ENCODE measurements at regions not wholly inside any gene's neighbourhood (a gene's known extent, or its start where the extent isn't known, plus 50 kb on each side); places are given as distances from the start of the nearest gene placed in this dataset.

- no peak for DNase-seq (ENCODE audit: low read depth, low spot score)
These were observed 1066.0 kb upstream of the ADGRL3 start for GRCh38 chr4:60134099-60134498.

DNA sequence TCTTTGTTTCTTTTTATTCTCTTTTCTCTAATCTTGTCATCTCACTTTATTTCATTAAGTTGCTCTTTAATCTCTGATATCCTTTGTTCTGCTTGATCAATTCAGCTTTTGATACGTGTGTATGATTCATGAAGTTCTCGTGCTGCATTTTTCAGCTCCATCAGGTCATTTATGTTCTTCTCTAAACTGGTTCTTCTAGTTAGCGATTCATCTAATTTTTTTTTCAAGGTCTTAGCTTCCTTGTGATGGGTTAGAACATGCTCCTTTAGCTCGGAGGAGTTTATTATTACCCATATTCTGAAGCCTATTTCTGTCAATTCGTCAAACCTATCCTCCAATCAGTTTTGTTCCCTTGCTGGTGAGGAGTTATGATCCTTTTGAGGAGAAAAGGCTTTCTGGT is 1045.0 kb upstream of the ADGRL3 start:
- DNase-seq (ENCODE audit: low read depth, low spot score) = no peak

GRCh38 chr4:60173103-60173502 is 1027.0 kb upstream of the ADGRL3 start:
- DNase-seq (ENCODE audit: low read depth, low spot score) = no peak

GRCh38 chr4:60173718-60174117 is 1026.4 kb upstream of the ADGRL3 start:
- no peak for DNase-seq (ENCODE audit: low read depth, low spot score)

DNA sequence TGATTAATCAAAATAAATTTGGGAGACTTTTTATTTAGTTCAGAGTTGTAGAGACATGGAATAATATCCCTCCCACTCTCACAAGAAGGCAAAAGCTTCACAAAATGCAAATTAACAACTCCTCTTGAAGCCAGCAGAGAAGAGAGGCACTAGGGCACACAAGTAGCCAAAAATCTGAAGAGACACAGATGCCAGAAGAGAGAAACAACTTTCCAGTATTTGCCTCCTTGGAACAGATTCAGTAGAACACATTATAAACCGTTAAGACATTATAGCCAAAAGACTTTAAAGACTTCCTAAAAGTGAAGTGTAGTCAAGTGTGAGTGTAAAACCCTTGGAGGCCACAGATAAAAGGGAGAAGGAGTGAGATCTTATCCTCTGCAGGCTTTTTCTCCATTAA is 1024.9 kb upstream of the ADGRL3 start:
- no peak for DNase-seq (ENCODE audit: low read depth, low spot score)

DNA sequence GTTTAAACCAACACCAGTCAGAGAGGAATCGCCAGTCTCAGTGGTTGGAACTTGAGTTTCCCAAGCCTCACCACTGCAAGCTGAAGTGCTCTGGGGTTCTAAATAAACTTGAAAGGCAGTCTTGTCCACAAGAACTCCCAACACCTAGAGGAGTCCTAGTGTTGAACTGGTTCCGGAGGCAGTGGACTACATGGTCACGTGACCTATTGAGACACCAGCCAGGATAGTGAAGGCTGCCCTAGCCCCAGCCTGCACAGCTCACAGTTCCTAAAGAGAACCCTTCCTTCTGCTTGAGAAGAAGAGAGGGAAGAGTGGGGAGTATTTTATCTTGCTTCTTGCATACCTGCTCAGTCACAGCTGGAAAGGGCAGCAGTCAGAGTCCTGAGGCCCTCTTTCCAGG is 1012.7 kb upstream of the ADGRL3 start:
- DNase-seq (ENCODE audit: low read depth, low spot score) = no peak

GRCh38 chr4:60189286-60189685 is 1010.8 kb upstream of the ADGRL3 start:
- no peak for DNase-seq (ENCODE audit: low read depth, low spot score)

- DNase-seq (ENCODE audit: low read depth, low spot score) = no peak
These were observed 1005.9 kb upstream of the ADGRL3 start for GRCh38 chr4:60194214-60194613.

DNA sequence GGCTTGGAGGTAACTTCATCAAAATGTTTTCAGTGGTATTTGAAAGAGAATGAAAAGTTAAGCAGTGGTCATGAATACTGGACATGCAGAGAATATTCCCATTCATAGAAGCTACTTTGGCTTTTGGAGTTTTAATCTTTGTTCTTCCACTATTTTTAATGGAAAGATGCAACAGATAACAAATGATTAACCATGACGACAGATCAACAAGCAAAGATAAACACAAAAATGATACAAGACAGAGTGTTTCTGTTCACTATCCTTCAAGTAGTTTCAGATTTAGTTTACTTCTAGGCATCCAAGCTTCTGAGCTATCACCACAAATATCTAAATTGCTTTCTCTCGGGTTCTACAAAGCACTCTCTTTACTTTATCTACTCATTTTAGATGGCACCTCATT is 1004.9 kb upstream of the ADGRL3 start:
- no peak for DNase-seq (ENCODE audit: low read depth, low spot score)

DNA sequence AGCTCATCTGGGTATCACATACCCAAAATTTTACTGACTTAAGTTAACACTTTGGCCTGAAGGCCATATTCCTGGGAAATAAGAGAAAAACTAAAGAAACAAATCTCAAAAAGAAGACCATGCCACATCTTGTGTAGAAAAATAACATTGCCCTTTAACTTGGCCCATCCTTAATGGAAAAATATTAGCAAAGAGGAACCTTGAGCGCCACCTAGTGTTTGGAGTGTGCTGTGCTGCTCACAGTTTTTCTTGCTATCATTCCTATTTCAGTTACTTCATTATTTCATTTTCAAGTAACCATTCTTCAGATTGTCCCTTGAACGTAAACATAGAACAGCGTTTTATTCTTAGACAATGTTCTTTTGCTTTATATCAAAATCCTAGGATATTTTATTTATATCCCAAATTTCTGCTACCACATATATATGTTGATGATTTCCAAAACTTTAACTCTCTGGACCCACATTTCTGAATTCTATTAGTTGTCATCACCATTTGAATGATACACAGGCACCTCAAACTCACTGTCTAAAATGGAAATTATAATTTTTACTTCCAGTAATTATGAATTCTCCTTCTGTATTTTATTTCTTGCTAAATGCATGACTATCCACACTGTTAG is 999.0 kb upstream of the ADGRL3 start:
- DNase-seq (ENCODE audit: low read depth, low spot score) = peak; percentile 20

- DNase-seq (ENCODE audit: low read depth, low spot score) = no peak
These were observed 990.5 kb upstream of the ADGRL3 start for GRCh38 chr4:60209588-60209987.

- DNase-seq (ENCODE audit: low read depth, low spot score) = no peak
These were observed 984.2 kb upstream of the ADGRL3 start for GRCh38 chr4:60215906-60216305.

GRCh38 chr4:60216752-60217151 is 983.4 kb upstream of the ADGRL3 start:
- DNase-seq (ENCODE audit: low read depth, low spot score) = peak; percentile 31

GRCh38 chr4:60221866-60222265 is 978.3 kb upstream of the ADGRL3 start:
- no peak for DNase-seq (ENCODE audit: low read depth, low spot score)

- DNase-seq (ENCODE audit: low read depth, low spot score) = no peak
These were observed 976.8 kb upstream of the ADGRL3 start for GRCh38 chr4:60223208-60223923.

DNA sequence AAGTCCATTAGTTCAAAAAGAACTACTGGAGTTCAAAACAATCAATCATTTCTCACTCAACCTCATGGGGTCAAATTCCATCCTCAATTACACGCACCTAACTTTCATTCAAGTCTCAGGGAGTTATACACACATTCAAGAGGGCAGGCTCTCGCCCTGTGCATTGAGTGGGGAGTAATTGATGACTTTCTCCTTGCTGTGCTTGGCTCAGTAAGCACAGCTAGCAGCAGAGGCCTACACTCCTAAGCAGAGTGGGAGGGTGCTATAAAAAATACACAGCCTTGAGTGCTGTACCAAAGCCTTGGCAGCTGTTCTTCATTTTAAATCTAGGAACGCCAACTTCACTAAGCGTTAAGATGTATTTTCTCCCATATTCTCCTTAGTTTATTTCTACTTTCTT is 958.3 kb upstream of the ADGRL3 start:
- no peak for DNase-seq (ENCODE audit: low read depth, low spot score)

DNA sequence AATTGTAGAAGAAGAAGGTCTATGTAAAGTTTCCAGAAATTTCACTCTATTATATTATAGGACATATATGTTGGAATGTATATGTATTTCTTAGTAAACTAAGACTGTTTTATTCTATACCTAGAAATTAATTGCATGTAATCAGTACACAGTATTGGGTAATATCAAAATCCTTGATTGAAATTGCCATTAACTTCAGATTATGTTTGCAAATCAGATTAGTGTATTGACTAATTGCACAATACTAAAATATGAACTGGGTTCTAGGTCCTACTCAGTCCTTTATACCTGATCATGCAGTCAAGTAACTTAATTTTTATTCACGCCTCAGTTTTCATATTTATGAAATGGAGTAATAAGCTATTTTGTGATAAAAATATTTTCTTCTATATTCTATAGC is 950.3 kb upstream of the ADGRL3 start:
- DNase-seq (ENCODE audit: low read depth, low spot score) = no peak

GRCh38 chr4:60250657-60251056 is 949.5 kb upstream of the ADGRL3 start:
- no peak for DNase-seq (ENCODE audit: low read depth, low spot score)

DNA sequence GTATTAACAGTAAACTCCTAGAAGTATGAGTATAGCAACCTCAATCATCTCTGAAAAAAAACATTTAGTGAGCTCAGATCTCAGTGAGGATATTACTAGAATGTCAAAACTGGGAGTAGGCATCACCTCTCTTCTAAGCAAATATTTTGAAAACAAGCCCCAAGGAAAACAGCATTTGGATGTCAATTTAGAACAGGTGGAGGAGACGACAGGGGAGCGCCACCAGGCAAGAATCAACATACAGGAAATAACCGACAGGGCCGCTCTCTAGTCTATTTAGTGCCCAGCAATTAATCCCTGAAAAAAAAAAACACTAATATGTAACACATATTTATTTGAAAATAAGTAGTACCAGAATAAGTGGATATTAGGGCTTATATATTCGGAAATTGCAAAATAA is 940.3 kb upstream of the ADGRL3 start:
- no peak for DNase-seq (ENCODE audit: low read depth, low spot score)

- DNase-seq (ENCODE audit: low read depth, low spot score) = no peak
These were observed 933.6 kb upstream of the ADGRL3 start for GRCh38 chr4:60266505-60266904.

GRCh38 chr4:60296386-60296785 is 903.7 kb upstream of the ADGRL3 start:
- no peak for DNase-seq (ENCODE audit: low read depth, low spot score)

DNA sequence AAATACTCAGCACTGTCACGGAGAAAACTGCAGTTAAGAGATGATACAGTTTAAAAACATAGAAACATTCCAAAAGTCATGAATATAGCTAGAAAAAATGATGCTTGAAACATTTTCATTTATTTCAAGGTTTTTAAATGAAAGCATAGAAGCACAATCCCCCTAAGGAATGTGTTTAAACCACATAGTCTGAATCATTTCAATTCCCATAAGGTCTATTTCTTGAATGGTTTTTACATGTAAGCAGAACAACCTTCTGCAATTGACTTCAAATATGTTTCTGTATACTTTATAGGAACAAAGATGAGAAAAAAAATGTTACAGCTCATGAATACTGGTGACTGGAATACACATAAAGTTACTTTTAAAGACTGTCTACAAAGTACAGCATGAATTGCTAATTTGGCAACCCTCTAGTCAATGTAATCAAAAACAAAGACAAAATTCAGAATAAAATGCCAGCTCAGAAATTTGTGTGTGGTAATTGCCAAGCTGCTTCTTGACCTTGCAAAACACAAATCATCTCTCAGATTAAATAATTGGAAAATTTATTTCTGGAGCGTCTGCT is 886.4 kb upstream of the ADGRL3 start:
- DNase-seq (ENCODE audit: low read depth, low spot score) = peak; percentile 1

- DNase-seq (ENCODE audit: low read depth, low spot score) = no peak
These were observed 885.7 kb upstream of the ADGRL3 start for GRCh38 chr4:60314416-60314815.
